ENCODE measurements at regions not wholly inside any gene's neighbourhood (a gene's known extent, or its start where the extent isn't known, plus 50 kb on each side); places are given as distances from the start of the nearest gene placed in this dataset.

GRCh38 chr2:34153484-34153883, 554.4 kb upstream of the FAM98A start:
- DNase-seq (ENCODE audit: low read depth in 1 of 2, low spot score in 2 of 2) = no peak
- no peak overlapping the region for H3K4me2 ChIP-seq (ENCODE audit: insufficient read depth in 1 of 2, low read depth in 2 of 2, low read length in 2 of 2)
- H3K56ac ChIP-seq (replicated peaks; ENCODE audit: insufficient read length, low read depth, low read length) = no peak overlapping the region
- no peak overlapping the region for H2AK5ac ChIP-seq (ENCODE audit: low read depth, low read length)
- H3K9ac ChIP-seq (replicated peaks in 1 of 4; ENCODE audit: extremely low read depth in 1 of 4, low read depth in 3 of 4, low read length in 3 of 4) = no peak overlapping the region
- no peak overlapping the region for H2BK120ac ChIP-seq (replicated peaks; ENCODE audit: low read depth, low read length)
- H3K23ac ChIP-seq (ENCODE audit: insufficient read length) = no peak overlapping the region
- no peak overlapping the region for H4K91ac ChIP-seq (replicated peaks; ENCODE audit: insufficient read length, low read length)
- CTCF ChIA-PET (ENCODE audit: partially characterized antibody) = no interaction called here
- H2BK5ac ChIP-seq (ENCODE audit: low read depth, low read length) = no peak overlapping the region
- no peak overlapping the region for H3K27ac ChIP-seq (ENCODE audit: low read depth, low read length)
- no peaks in the 10 kb centered on the region for H3K4me1 ChIP-seq (replicated peaks in 1 of 4; ENCODE audit: control insufficient read depth in 3 of 4, insufficient read depth in 4 of 4, low read length in 3 of 4)
- H3K4ac ChIP-seq (replicated peaks; ENCODE audit: insufficient read length, low read depth, low read length) = no peak overlapping the region
- WGBS, 2 experiments (ENCODE audit: extremely low coverage in 1 of 2, insufficient coverage in 1 of 2, insufficient read length in 1 of 2, insufficient replicate concordance in 2 of 2, low coverage in 1 of 2, low lambda C conversion rate in 2 of 2, missing lambda C conversion rate in 1 of 2) = 94% methylated on average over 1 of the region's 1 CpG; no CpG with 5 or more reads in 1 of the 2 experiments
- H2BK15ac ChIP-seq (ENCODE audit: low read length) = no peak overlapping the region
- H3K27me3 ChIP-seq (replicated peaks in 1 of 4; ENCODE audit: control insufficient read depth in 3 of 4, extremely low read depth in 1 of 4, insufficient read depth in 3 of 4, low read length in 3 of 4) = no peaks in the 10 kb centered on the region
- H3K18ac ChIP-seq (ENCODE audit: extremely low read depth, low read length) = no peak overlapping the region
- H3K79me1 ChIP-seq (ENCODE audit: low read depth, low read length) = no peaks in the 10 kb centered on the region
- no peak overlapping the region for H2BK12ac ChIP-seq (ENCODE audit: low read depth, low read length)
- no peak overlapping the region for H2BK20ac ChIP-seq (ENCODE audit: low read length)
- no peaks in the 10 kb centered on the region for H3K36me3 ChIP-seq (ENCODE audit: control insufficient read depth in 2 of 4, insufficient read depth in 4 of 4, low read length in 3 of 4)
- POLR2A ChIA-PET (ENCODE audit: partially characterized antibody) = no interaction called here
- H4K5ac ChIP-seq (ENCODE audit: insufficient read length, low read depth, low read length) = no peak overlapping the region
- no peak overlapping the region for H2AFZ ChIP-seq (ENCODE audit: low read length)
- H4K20me1 ChIP-seq (replicated peaks in 1 of 2; ENCODE audit: control insufficient read depth in 1 of 2, insufficient read depth in 2 of 2, low read length in 2 of 2) = no peaks in the 10 kb centered on the region
- H3K23me2 ChIP-seq (ENCODE audit: low read depth, low read length) = no peaks in the 10 kb centered on the region
- H3K4me3 ChIP-seq (ENCODE audit: extremely low read depth in 1 of 4, insufficient read depth in 2 of 4, low read depth in 3 of 4, low read length in 4 of 4) = no peak overlapping the region
- no peaks in the 10 kb centered on the region for H3K79me2 ChIP-seq (ENCODE audit: control insufficient read depth in 1 of 2, insufficient read depth in 2 of 2, low read length in 2 of 2)
- no peaks in the 10 kb centered on the region for H3K9me3 ChIP-seq (ENCODE audit: insufficient read depth in 2 of 2, low read depth in 1 of 2, low read length in 1 of 2)
- no peak overlapping the region for H3K14ac ChIP-seq (ENCODE audit: insufficient read length)
- no peak for FAIRE-seq
- H4K8ac ChIP-seq (ENCODE audit: extremely low read depth, insufficient read depth, low read length) = no peak overlapping the region
- TF ChIP-seq EGR1 (IDR thresholded peaks at IDR 0.05; ENCODE audit: borderline replicate concordance, low read depth, low read length) (no peak), TAF1 (IDR thresholded peaks at IDR 0.05; ENCODE audit: low read depth, low read length) (no peak), HDAC6 (IDR thresholded peaks at IDR 0.05; ENCODE audit: low read depth, low read length) (no peak), SIRT6 (IDR thresholded peaks at IDR 0.05; ENCODE audit: low read length) (no peak)

Data from H1 (cell line).